Ovary (tissue), 7 donors: ENCODE measurements at regions not wholly inside any gene's neighbourhood (a gene's known extent, or its start where the extent isn't known, plus 50 kb on each side); places are given as distances from the start of the nearest gene placed in this dataset.

Experiments
- DNase-seq, 5 donors: peaks; one replicate each; pipeline ENCODE4 v3.0.0-alpha.2; 2019 to 2020
- H3K27ac ChIP-seq, 2 donors: fragments of 200-600 bp; one replicate each; pipeline versions ENCODE4 v1.5.1 to v1.8.0; 2019 to 2022
- H3K27me3 ChIP-seq: fragments of 200-600 bp; one replicate; pipeline ENCODE4 v1.8.0; 2022
- H3K36me3 ChIP-seq: fragments of 200-600 bp; sonication (generic); one replicate; pipeline ENCODE4 v1.5.1; 2019
- H3K4me1 ChIP-seq: one replicate; pipeline ENCODE4 v1.8.1; 2013; ENCODE audit warnings: mild to moderate bottlenecking, moderate library complexity; ENCODE audit not compliant: insufficient read depth
- H3K4me3 ChIP-seq: fragments of 200-600 bp; sonication (generic); one replicate; pipeline ENCODE4 v1.5.1; 2017
- H3K9me3 ChIP-seq, 2 donors: fragments of 200-600 bp in 1 of 2; sonication (generic) in 1 of 2; one replicate each; pipeline versions ENCODE4 v1.5.1 to v1.8.1; 2013 to 2019; ENCODE audit warnings: mild to moderate bottlenecking in 1 of 2, moderate library complexity in 1 of 2
- CTCF ChIP-seq, 3 donors: fragments of 450-650 bp in 2 of 3; fragments of 200-600 bp in 1 of 3; IDR thresholded peaks; one replicate each; pipeline versions ENCODE4 v1.5.1 to v1.8.0; 2016 to 2022; ENCODE audit warnings: antibody characterized with exemption in 3 of 3, mild to moderate bottlenecking in 1 of 3
- EP300 ChIP-seq: sonication (generic); formaldehyde crosslinking; IDR thresholded peaks from one replicate; pipeline ENCODE4 v1.6.1; 2017; ENCODE audit warnings: antibody characterized with exemption
- POLR2A ChIP-seq: fragments of 450-650 bp; IDR thresholded peaks from one replicate; pipeline ENCODE4 v1.6.1; 2017; ENCODE audit warnings: antibody characterized with exemption, mild to moderate bottlenecking, moderate library complexity
- WGBS, 3 donors: extraction: QIAGEN DNeasy Blood & Tissue Kit in 1 of 3; methylation state at CpG; one replicate each; pipeline versions ENCODE4 v1.1.5 to v1.1.7; 2013 to 2017; 5-methylcytosine and 5-hydroxymethylcytosine counted together
- intact Hi-C, 4 donors: fragments of 100-400 bp; cut with DNase I; formaldehyde crosslinking; loops; one replicate each; pipeline versions ENCODE4 v1.11.0 to v1.15.1; 2022 to 2023
- donor health status: DM: no; HTN: no; CAD: no; lungs with moderate emphysema.
- donor health status: DM: no; HTN: no; CAD: no.
- donor health status: Bipolar disorder and iron deficiency.
- donor health status: DM: no; HTN: no; CAD: no.
- donor health status: DM: yes; HTN: yes; CAD: no.

- Histone ChIP-seq H3K27ac (no peak overlapping the region), H3K4me1 (no peaks in the 10 kb centered on the region), H3K36me3 (no peaks in the 10 kb centered on the region), H3K27me3 (no peaks in the 10 kb centered on the region), H3K9me3 (peaks cover 0 to 4% of the 10 kb centered on the region in 2 donors), H3K4me3 (no peak overlapping the region)
- WGBS, 3 donors, result 88 to 92% (median 90%) methylated on average over 14 of the region's 14 CpGs
- no peak for DNase-seq
- no peak for TF ChIP-seq EP300
- no peak for TF ChIP-seq POLR2A
- TF ChIP-seq CTCF (IDR thresholded peaks at IDR 0.05), result no peak
- intact Hi-C loops, result no loop called here
Observed at GRCh38 chr11:71181566-71181965, 70.8 kb downstream of the SHANK2 start.

DNA sequence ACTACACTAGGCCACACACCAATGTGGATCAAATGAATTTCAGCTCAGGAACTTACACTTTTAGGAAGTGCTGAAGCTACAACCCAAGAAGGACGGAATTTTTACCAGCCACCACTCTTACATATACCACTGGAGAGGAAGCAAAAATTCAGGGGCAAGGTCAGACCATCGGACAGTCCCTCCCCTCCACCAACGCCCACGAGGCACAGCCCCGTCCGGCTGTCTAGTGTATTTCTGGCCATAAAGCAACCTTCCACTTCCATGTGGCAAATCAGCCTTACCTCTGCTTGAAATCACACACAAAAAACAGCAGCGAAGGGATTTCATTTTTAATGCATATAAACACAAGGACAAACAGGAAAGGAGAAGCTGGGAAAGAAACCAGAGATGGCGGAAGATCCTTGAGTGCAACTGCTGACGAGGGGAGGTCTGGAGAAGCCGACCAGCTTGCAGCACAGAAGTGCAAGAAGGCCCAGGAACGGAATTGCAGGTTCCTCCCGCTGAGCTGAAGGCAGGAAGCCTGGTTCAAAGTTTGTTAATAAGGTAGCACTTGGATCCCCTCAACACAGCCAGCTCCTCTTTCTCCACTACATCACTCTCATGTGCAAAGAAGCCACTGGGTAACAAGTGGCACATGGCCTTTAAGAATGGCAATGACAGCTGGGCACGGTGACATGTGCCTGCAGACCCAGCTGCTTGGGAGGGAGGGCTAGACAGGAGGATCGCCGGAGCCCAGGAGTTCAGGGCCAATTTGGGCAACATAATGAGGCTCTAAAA lies 71.5 kb downstream of the SHANK2 start:
- WGBS, 3 donors, result 31 to 39% (median 35%) methylated on average over 15 of the region's 15 CpGs
- Histone ChIP-seq H3K4me1 (no peaks in the 10 kb centered on the region), H3K27ac (no peak overlapping the region), H3K36me3 (no peaks in the 10 kb centered on the region), H3K27me3 (no peaks in the 10 kb centered on the region), H3K4me3 (no peak overlapping the region), H3K9me3 (peaks cover 0 to 4% of the 10 kb centered on the region in 2 donors)
- TF ChIP-seq EP300 (no peak), POLR2A (no peak), CTCF (IDR thresholded peaks at IDR 0.05) (no peak)
- intact Hi-C loops, result no loop called here
- DNase-seq, result no peak

GRCh38 chr11:71179877-71180605 lies 72.3 kb downstream of the SHANK2 start:
- H3K27ac ChIP-seq, result no peak overlapping the region
- no peak overlapping the region for H3K4me3 ChIP-seq
- DNase-seq, result no peak
- H3K36me3 ChIP-seq, result no peaks in the 10 kb centered on the region
- WGBS, 3 donors, result 63 to 68% (median 67%) methylated on average over 10 of the region's 10 CpGs
- no peaks in the 10 kb centered on the region for H3K4me1 ChIP-seq
- intact Hi-C loops, result no loop called here
- no peaks in the 10 kb centered on the region for H3K27me3 ChIP-seq
- no peak for TF ChIP-seq CTCF (IDR thresholded peaks at IDR 0.05)
- TF ChIP-seq POLR2A, result no peak
- no peak for TF ChIP-seq EP300
- H3K9me3 ChIP-seq, result peaks cover 0 to 4% of the 10 kb centered on the region in 2 donors

GRCh38 chr11:71178076-71178475 lies 74.3 kb downstream of the SHANK2 start:
- Histone ChIP-seq H3K27me3 (no peaks in the 10 kb centered on the region), H3K27ac (no peak overlapping the region), H3K36me3 (no peaks in the 10 kb centered on the region), H3K4me3 (no peak overlapping the region), H3K4me1 (no peaks in the 10 kb centered on the region), H3K9me3 (no peaks in the 10 kb centered on the region)
- TF ChIP-seq EP300, result no peak
- WGBS, 3 donors, result 89 to 94% (median 93%) methylated on average over 3 of the region's 3 CpGs
- no peak for DNase-seq
- intact Hi-C loops, result no loop called here

- intact Hi-C loops, result no loop called here
- no peak overlapping the region for H3K27ac ChIP-seq
- WGBS, 3 donors, result 85 to 87% (median 85%) methylated on average over 2 of the region's 2 CpGs
- H3K27me3 ChIP-seq, result no peaks in the 10 kb centered on the region
- no peaks in the 10 kb centered on the region for H3K36me3 ChIP-seq
- no peaks in the 10 kb centered on the region for H3K9me3 ChIP-seq
- no peak for TF ChIP-seq POLR2A
- no peak for TF ChIP-seq CTCF (IDR thresholded peaks at IDR 0.05)
- no peak for TF ChIP-seq EP300
- DNase-seq, result no peak
- no peak overlapping the region for H3K4me3 ChIP-seq
- H3K4me1 ChIP-seq, result no peaks in the 10 kb centered on the region
Observed at GRCh38 chr11:71176812-71177211, 75.6 kb downstream of the SHANK2 start.
